ENCODE measurements at regions not wholly inside any gene's neighbourhood (a gene's known extent, or its start where the extent isn't known, plus 50 kb on each side); places are given as distances from the start of the nearest gene placed in this dataset.

- no peak for DNase-seq
Measured at GRCh38 chr7:156145996-156146395, 333.7 kb upstream of the SHH start.

- no peak for DNase-seq
Measured at GRCh38 chr7:156145184-156145583, 332.9 kb upstream of the SHH start.

GRCh38 chr7:156143683-156144082 lies 331.4 kb upstream of the SHH start:
- no peak for DNase-seq

DNA sequence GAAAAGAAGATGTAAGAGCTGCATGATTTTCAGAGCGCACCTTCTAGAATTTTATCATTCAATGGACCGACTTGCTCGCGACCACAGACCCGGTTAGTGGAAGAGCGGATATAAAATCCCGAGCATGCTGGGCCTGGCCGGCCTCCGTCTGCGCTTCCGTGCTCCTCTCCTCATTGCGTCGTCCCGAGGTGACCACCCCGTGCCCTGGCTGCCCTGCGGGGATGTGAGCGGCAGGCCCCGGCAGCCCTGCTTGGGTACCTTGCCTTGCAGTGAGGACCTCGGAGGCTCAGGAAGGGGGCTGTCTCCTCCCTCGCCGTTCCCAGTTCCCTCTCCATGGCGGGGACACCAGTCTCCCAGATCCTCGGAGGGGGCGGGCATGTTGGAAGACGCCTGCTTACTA lies 330.9 kb upstream of the SHH start:
- DNase-seq, result no peak

DNA sequence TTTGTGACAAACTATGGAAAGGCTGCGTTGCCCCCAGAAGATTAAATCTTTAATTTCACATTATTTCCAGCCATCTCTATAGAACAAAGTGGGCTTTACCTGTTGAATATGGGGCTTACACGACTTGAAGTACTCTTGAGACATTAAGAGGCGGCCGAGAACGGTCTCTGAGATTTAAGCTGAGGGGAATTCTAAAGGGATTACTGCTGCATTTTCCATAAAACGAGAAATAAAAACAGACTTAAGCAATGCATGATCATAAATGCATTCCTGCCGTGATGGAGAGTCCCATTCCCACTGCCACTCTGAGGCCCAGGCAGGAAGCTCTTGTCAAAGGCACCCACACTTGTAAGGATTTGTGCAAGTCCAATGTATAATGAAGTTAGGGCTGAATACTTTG lies 329.7 kb upstream of the SHH start:
- DNase-seq, result no peak

DNA sequence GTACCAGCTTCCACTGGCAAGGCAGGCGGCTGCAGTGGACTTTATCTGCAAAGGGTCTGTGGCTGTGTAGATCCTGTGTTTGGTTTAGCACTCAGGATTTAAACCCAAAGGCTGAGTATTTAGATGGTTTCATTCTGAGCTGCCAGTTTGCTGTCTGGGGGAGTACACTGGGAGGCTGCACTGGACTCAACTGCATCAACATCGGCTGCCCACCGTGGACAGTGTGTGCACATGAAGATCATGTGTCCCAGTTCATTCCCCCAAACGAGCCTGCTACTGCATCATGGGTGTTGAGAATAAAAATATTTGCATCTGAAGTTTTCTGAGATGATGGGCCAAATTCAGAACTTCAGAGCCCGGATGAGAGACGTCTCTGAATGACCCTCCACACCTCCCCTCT lies 328.6 kb upstream of the SHH start:
- no peak for DNase-seq

- no peak for DNase-seq
Measured at GRCh38 chr7:156140447-156140846, 328.2 kb upstream of the SHH start.

DNA sequence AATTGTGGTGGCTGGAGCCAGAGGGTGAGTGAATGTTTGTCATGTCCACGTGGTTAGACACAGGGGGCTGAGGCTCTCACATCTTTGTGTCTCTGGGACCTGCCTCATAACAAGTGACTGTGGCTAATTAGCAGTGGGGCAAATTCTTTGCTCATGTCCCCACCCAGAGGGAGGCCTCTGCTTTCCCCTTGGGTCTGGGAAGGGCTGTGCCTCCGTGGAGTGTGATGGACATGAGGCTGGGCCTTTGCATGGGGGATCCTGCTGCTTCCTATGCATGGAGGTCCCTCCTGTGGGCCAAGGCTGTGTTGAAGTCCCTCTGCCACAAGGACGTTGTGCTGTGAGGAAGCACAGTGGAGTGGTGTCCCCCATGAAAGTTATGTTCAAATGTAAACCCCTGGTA lies 327.4 kb upstream of the SHH start:
- DNase-seq, result no peak

DNA sequence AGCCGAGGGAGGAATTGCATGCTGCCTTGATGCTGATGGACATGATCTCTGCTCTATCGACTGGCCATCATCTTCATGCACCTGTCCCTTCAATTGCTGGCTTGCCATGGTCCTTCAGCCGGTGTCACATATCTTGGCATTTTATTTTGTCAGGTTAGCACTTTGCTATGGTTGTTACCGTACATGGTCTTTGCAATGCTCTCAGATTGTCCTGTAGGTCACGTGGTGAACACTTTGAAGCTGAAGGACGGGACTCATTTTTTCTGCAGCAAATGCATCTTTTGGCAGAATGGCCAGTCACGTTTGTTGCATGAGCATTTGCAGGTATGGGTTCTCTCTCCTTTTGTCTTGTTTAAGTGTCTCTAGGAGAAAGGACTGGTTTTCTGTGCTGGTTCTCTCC lies 326.8 kb upstream of the SHH start:
- DNase-seq, result no peak

- DNase-seq, result no peak
Measured at GRCh38 chr7:156131881-156132280, 319.6 kb upstream of the SHH start.

- DNase-seq, result no peak
Measured at GRCh38 chr7:156129522-156129921, 317.3 kb upstream of the SHH start.

GRCh38 chr7:156128496-156128895 lies 316.2 kb upstream of the SHH start:
- no peak for DNase-seq

DNA sequence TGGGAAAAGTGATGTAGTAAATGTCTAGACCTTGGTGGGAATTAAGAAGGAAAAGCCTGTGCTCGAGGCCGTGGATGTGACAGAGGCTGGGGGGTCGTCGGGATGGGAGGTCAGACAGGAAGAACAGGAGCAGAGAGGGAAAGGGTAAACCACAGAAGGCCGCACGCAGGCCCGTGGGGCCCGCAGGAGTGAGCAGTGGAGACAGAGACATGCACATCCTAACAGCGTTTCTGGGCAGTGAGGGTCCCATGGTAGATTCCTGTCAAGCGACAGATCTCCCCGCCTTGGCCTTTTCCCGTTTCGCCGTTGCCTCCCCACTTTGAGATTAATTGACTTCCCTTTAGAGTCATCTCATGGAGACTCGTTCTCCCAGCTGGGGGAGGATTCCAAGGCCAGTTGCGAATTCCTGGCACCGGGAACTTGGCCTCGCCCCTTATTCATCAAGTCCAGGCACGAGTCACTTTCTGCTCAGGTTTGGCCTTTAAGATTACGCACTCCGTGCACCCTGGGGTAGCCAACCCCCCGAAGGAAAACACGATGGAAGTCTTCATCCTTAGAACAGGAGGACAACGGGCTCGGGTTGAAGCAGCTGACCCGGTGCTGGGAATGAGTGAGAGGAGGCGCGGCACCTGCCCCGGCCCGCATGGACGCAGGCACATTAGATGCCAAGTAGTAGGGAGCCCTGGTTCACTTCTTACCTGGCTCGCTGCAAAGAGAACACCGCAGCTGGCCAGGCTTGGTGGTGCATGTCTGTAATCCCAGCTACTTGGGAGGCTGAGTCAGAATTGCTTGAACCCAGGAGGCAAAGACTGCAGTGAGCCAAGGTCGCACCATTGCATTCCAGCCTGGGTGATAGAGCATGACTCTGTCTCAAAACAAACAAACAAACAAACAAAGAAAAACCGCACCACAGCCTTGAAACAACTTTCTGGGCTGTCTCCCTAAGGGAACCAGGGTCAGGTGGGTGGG lies 315.2 kb upstream of the SHH start:
- no peak for DNase-seq

DNA sequence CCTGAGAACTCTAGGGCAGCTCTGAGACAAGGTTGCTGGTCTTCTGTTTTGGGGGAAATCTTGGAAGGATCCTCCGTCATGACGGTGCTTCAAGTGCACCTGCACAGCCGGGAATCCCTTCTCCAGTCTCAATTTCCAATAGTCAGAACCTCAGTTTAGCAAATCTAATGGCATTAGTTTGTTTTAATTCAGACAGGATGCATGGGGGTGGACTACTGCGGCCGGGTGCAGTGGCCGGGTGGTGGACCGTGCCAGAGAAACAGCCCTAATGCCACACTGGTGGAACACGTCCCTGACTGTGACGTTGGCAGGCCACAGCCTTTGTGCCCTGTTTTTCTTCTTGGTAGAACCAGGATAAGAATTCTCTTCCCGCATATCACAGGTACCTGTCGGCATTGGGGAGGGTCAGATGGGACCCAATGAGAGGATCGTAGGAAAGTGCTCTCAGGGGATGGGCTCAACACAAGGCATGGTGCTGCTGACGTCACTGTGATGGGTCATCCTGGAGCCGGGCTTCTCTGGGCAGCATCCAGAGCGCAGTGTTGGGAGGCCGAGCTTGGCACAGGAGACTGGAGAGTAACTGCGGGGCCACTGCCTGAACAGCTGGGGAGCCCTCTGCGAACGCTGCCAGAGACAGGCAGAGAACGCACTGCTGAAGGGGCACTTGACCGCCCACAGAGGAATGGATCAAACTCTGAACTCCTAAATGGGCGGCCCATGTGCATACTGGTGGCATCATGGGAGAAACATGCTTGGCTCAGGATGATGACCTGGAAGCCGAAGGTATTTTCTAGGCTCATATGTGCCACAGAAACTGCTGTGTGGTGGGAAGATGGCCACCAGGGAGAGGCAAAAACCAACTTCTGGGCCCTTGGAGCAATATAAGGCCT lies 313.8 kb upstream of the SHH start:
- no peak for DNase-seq

DNA sequence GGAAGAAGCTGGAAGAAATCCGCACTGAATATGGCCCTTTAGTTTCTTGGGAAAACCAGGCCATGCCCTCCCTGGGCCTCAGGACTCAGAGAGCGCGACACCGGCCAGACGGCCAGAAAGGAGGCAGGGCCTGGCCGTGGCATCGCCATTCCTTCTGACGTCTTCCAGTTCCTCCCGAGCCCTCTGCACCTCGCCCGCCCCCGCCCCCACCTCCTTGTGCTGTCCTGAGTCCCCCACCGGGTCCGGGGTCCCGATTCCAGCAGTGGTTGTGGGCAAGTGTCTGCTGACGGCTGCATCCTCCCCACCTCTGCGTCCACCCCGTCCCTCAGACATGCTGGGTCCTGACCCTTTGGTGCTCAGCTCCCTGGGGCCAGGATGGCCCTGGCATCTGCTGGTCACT lies 312.1 kb upstream of the SHH start:
- DNase-seq, result no peak

DNA sequence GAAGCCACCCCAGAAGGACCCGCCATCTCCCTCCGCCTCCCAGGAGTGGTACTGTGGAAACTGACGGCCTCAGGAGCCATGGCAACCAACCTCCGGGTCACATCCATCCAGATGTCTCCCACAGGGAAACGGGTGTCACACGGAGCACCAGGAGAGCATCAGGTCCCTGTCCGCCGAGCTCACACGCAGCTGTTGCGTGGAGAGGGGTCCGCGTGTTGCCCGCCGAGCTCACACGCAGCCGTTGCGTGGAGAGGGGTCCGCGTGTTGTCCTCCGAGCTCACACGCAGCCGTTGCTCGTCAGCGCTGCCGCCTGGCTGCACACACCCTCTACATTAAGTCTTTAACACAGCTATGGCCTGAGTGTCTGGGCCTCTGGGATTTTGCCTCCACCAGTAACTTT lies 311.1 kb upstream of the SHH start:
- no peak for DNase-seq

DNA sequence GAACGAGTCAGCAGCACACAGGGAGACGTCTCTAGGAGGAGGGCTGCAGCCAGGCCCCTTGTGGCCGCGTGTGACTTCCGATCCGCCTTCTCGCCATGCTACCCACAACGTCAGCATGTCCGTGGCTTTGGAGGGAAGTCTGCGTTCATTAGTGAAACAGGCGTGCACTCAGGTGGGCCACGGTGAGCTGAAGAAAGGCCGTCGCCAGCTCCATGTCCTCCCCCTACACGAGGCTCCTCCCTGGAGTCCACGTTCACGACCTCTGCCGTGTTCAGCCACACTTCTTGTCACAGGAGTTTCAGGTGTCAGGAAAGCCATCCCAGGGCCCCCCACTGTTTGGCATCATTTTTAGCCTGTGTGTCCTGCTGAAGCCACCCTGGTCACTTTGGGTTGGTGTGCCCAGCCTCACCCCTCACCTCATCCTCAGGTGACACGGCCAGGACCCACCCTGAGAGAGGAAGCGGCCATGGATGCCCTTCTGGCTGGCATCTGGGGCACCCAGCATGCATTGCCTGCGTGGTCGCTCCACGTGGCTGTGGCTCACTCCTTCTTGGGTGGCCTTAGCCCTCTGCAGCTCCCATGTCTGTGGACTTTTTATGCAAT lies 310.6 kb upstream of the SHH start:
- no peak for DNase-seq

- DNase-seq, result no peak
Measured at GRCh38 chr7:156121956-156122355, 309.7 kb upstream of the SHH start.

- DNase-seq, result no peak
Measured at GRCh38 chr7:156121434-156121833, 309.2 kb upstream of the SHH start.

- DNase-seq, result no peak
Measured at GRCh38 chr7:156120552-156120951, 308.3 kb upstream of the SHH start.

DNA sequence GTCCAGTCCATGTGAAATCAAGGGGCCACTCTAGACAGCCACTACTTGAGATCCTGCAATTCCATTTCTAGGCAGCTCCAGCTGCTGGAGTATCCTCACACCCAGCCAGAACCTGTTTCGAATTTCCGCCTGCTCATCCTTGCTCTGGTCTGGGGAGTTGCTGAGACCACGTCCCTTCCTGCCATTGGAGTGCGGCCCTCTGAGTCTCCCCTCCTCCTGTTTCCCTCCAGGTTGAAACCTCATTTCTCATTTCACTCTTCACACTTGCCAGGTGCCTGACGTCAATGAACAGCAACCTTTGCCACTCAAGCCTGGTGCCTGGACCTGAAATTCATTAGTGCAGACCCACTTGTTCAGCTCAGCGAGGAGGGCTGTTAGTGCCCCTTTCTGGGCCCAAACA lies 307.5 kb upstream of the SHH start:
- no peak for DNase-seq

DNA sequence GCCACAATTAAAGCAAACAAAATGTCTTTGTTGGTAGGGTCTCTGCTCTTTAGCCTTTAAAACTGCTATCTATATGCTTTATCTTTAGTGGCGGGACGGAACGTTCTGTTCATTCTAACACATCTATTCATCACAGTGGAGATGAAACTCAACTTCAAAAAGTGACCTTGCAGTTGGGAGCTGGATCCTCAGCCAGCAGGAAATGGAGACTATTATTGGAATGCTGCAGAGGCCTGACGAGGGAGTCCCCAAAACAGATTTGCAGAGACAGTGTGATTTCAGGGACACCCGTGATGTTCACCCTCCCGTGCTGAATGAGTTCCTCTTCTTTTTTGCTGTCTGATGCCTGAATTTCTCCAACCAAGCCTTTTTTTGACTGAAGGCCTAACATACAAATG lies 306.0 kb upstream of the SHH start:
- no peak for DNase-seq

DNA sequence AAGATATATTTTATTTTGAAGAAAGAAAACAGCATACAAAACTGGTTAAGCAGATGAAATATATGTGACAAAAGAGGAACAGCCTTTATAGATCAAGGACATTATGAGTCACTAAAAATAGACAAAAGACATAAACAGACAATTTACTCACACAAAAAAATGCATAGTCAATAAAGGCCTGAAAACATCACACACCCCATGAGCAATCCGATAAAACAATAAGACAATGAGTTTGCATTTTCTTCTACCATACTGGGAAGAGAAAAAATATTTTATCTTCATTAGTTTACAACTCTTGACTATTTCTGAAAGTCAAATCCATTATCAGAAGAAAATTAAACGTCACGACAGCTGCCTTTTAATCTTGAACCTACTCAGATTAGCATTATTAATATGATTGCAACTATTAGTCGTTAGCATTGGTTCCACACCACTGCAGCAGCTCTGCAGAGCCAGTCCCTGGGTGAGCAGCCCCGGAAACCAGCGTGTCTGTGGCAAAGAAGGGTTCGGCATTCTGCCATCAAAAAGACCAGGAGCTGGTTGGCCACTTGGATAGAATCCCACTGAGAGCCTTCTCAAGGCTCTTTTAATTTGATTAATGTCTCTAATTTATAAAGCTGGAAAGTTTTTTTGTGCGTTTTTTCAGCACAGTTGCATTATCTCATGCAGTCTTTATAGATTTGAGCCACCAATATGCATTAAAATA lies 305.4 kb upstream of the SHH start:
- no peak for DNase-seq

All from activated CD4-positive, alpha-beta T cell treated with anti-CD3 and anti-CD28 coated beads, Interleukin-2, amount 50 U/mL, for 16 hours (primary cell).